CD14-positive monocyte (primary cell): ENCODE measurements at regions not wholly inside any gene's neighbourhood (a gene's known extent, or its start where the extent isn't known, plus 50 kb on each side); places are given as distances from the start of the nearest gene placed in this dataset.
"Not testable (repeated sequence)": the region's sequence is repeated elsewhere in the genome, so short reads cannot be mapped to it uniquely, and the experiment has no call there.

Experiments
- DNase-seq, 3 donors: peaks; one replicate each; pipeline ENCODE4 v3.0.0-alpha.2; 2011 to 2022
- H2AFZ ChIP-seq: 2 replicates; pipeline ENCODE4 v1.6.0; 2012; ENCODE audit warnings: mild to moderate bottlenecking, low read depth, low read length, inconsistent platforms; ENCODE audit not compliant: insufficient read depth, poor library complexity, severe bottlenecking
- H3K27ac ChIP-seq, 2 donors: 1 replicate in 1 of 2; 2 replicates in 1 of 2; pipeline ENCODE4 v1.5.1; 2012 to 2013; ENCODE audit warnings: low read length in 2 of 2, control low read depth in 1 of 2, inconsistent platforms in 1 of 2, low read depth in 1 of 2, mild to moderate bottlenecking in 1 of 2
- H3K27me3 ChIP-seq, 2 donors: one replicate each; pipeline versions ENCODE4 v1.6.0 to v1.6.1; 2011 to 2013; ENCODE audit warnings: low read length in 2 of 2; ENCODE audit not compliant: control insufficient read depth in 2 of 2, insufficient read depth in 2 of 2
- H3K36me3 ChIP-seq, 2 donors: replicated peaks in 1 of 2; 1 replicate in 1 of 2; 2 replicates in 1 of 2; pipeline versions ENCODE4 v1.5.1 to v1.6.1; 2012 to 2013; ENCODE audit warnings: low read length in 2 of 2, control low read depth in 1 of 2, inconsistent platforms in 1 of 2, mild to moderate bottlenecking in 1 of 2; ENCODE audit not compliant: insufficient read depth in 2 of 2, control insufficient read depth in 1 of 2
- H3K4me1 ChIP-seq, 2 donors: 1 replicate in 1 of 2; 2 replicates in 1 of 2; pipeline versions ENCODE4 v1.5.1 to v1.6.1; 2012 to 2013; ENCODE audit warnings: low read length in 2 of 2, control low read depth in 1 of 2, inconsistent platforms in 1 of 2, mild to moderate bottlenecking in 1 of 2, moderate library complexity in 1 of 2; ENCODE audit not compliant: insufficient read depth in 2 of 2, control insufficient read depth in 1 of 2
- H3K4me2 ChIP-seq: replicated peaks from 2 replicates; pipeline ENCODE3; 2012; ENCODE audit warnings: low read length, moderate library complexity, mild to moderate bottlenecking; ENCODE audit not compliant: poor library complexity, severe bottlenecking; ENCODE audit errors: extremely low read depth
- H3K4me3 ChIP-seq, 3 experiments: fragments of 200-600 bp in 1 of 3; sonication (generic) in 1 of 3; replicated peaks in 1 of 3; 1 replicate in 2 of 3; 2 replicates in 1 of 3; pipeline ENCODE4 v1.5.1; 2011 to 2013; ENCODE audit warnings: low read length in 3 of 3, mild to moderate bottlenecking in 3 of 3, control low read depth in 2 of 3, low read depth in 2 of 3, inconsistent platforms in 1 of 3, moderate library complexity in 1 of 3
- H3K79me2 ChIP-seq: 2 replicates; pipeline ENCODE4 v1.6.0; 2012; ENCODE audit warnings: mild to moderate bottlenecking, control low read depth, inconsistent platforms, low read length, moderate library complexity; ENCODE audit not compliant: insufficient read depth
- H3K9ac ChIP-seq: 2 replicates; pipeline ENCODE4 v1.6.0; 2017; ENCODE audit warnings: low read length, mild to moderate bottlenecking; ENCODE audit not compliant: insufficient read depth, poor library complexity, severe bottlenecking
- H3K9me3 ChIP-seq, 2 donors: replicated peaks in 1 of 2; 1 replicate in 1 of 2; 2 replicates in 1 of 2; pipeline versions ENCODE4 v1.5.1 to v1.6.1; 2012 to 2013; ENCODE audit warnings: low read length in 2 of 2, control low read depth in 1 of 2; ENCODE audit not compliant: control insufficient read depth in 1 of 2, insufficient read depth in 1 of 2
- H4K20me1 ChIP-seq: 2 replicates; pipeline ENCODE4 v1.6.0; 2012; ENCODE audit warnings: mild to moderate bottlenecking, low read length, control low read depth, moderate library complexity; ENCODE audit not compliant: insufficient read depth
- H3K27ac Mint-ChIP-seq, 7 donors: one replicate each; pipeline ENCODE4 v1.8.0; 2020; ENCODE audit warnings: mild to moderate bottlenecking in 7 of 7, mixed read lengths in 7 of 7, moderate library complexity in 6 of 7, inconsistent platforms in 2 of 7
- H3K27me3 Mint-ChIP-seq, 3 donors: one replicate each; pipeline ENCODE4 v1.8.0; 2021 to 2022; ENCODE audit warnings: low read depth in 3 of 3, mild to moderate bottlenecking in 3 of 3, mixed read lengths in 3 of 3, moderate library complexity in 3 of 3, inconsistent platforms in 1 of 3
- H3K36me3 Mint-ChIP-seq, 2 donors: one replicate each; pipeline ENCODE4 v1.8.0; 2020; ENCODE audit warnings: mixed read lengths in 2 of 2, inconsistent platforms in 1 of 2, mild to moderate bottlenecking in 1 of 2
- H3K4me1 Mint-ChIP-seq: one replicate; pipeline ENCODE4 v1.8.0; 2020; ENCODE audit warnings: mild to moderate bottlenecking, mixed read lengths
- H3K4me3 Mint-ChIP-seq, 2 donors: one replicate each; pipeline ENCODE4 v1.8.0; 2020; ENCODE audit warnings: mild to moderate bottlenecking in 2 of 2, mixed read lengths in 2 of 2, moderate library complexity in 1 of 2
- H3K9me3 Mint-ChIP-seq, 7 donors: one replicate each; pipeline ENCODE4 v1.8.0; 2020 to 2022; ENCODE audit warnings: mixed read lengths in 7 of 7, mild to moderate bottlenecking in 6 of 7, moderate library complexity in 6 of 7, inconsistent platforms in 2 of 7
- CTCF ChIP-seq: fragments of 200-600 bp; IDR thresholded peaks from one replicate; pipeline ENCODE4 v1.8.0; 2022; ENCODE audit warnings: antibody characterized with exemption, mild to moderate bottlenecking
- WGBS: methylation state at CpG from one replicate; pipeline ENCODE4 v1.1.5; 2013; ENCODE audit warnings: missing lambda C conversion rate; ENCODE audit not compliant: insufficient coverage; 5-methylcytosine and 5-hydroxymethylcytosine counted together
- intact Hi-C, 2 donors: fragments of 100-400 bp; cut with micrococcal nuclease; formaldehyde crosslinking; loops; one replicate each; pipeline versions ENCODE4 v1.15.0 to v1.15.1; 2023

- Histone ChIP-seq H3K4me1 (peaks cover 0 to 13% of the 10 kb centered on the region in 2 donors), H3K79me2 (no peaks in the 10 kb centered on the region), H3K27me3 (no peaks in the 10 kb centered on the region), H2AFZ (no peak overlapping the region), H3K4me3 (no peak overlapping the region), H3K9me3 (peaks cover 11 to 13% of the 10 kb centered on the region in 2 donors), H3K4me2 (no peak overlapping the region), H3K36me3 (no peaks in the 10 kb centered on the region), H4K20me1 (no peaks in the 10 kb centered on the region), H3K27ac (no peak overlapping the region), H3K9ac (no peak overlapping the region)
- intact Hi-C loops = no loop called here
- peaks cover 23% of the 10 kb centered on the region for H3K4me1 Mint-ChIP-seq
- DNase-seq = no peak
- TF ChIP-seq CTCF = no peak
- H3K9me3 Mint-ChIP-seq = peaks cover 5 to 20% (median 13%) of the 10 kb centered on the region in 7 donors
- H3K27me3 Mint-ChIP-seq = peaks cover 0 to 3% (median 2%) of the 10 kb centered on the region in 3 donors
- H3K36me3 Mint-ChIP-seq = peaks cover 0 to 2% of the 10 kb centered on the region in 2 donors
- H3K27ac Mint-ChIP-seq = no peak overlapping the region
- no peak overlapping the region for H3K4me3 Mint-ChIP-seq
- 96% methylated on average over 10 of the region's 13 CpGs for WGBS
These were observed 315.0 kb downstream of the BRD1 start for GRCh38 chr22:49512487-49513165.

GRCh38 chr22:49511393-49512189 is 316.1 kb downstream of the BRD1 start:
- H3K27me3 Mint-ChIP-seq, H3K79me2 ChIP-seq, H3K9ac ChIP-seq, H4K20me1 ChIP-seq, H3K4me2 ChIP-seq, H3K4me3 Mint-ChIP-seq, H3K4me3 ChIP-seq, H3K27me3 ChIP-seq, intact Hi-C loops, H2AFZ ChIP-seq, H3K36me3 Mint-ChIP-seq, H3K36me3 ChIP-seq, DNase-seq: not testable (repeated sequence)
- peaks cover 0 to 16% of the 10 kb centered on the region in 2 donors for H3K4me1 ChIP-seq
- 100% methylated on average over 1 of the region's 5 CpGs for WGBS
- peak overlapping the region in 2 of 7 donors; percentile 15 to 69 for H3K27ac Mint-ChIP-seq
- H3K27ac ChIP-seq = peak overlapping the region in 1 of 2 donors; percentile 61
- peaks cover 11 to 13% of the 10 kb centered on the region in 2 donors for H3K9me3 ChIP-seq
- H3K9me3 Mint-ChIP-seq = peaks cover 6 to 22% (median 13%) of the 10 kb centered on the region in 7 donors
- peaks cover 22% of the 10 kb centered on the region for H3K4me1 Mint-ChIP-seq
